ENCODE measurements at regions not wholly inside any gene's neighbourhood (a gene's known extent, or its start where the extent isn't known, plus 50 kb on each side); places are given as distances from the start of the nearest gene placed in this dataset.

- TF ChIP-seq CTCF (IDR thresholded peaks at IDR 0.05) (no peak), EP300 (IDR thresholded peaks at IDR 0.05) (no peak), POLR2A (IDR thresholded peaks at IDR 0.05) (no peak)
These were observed 1362.9 kb upstream of the SLC39A10 start for GRCh38 chr2:194294156-194294555.

All from suprapubic skin (tissue), 3 donors.